ENCODE measurements at regions not wholly inside any gene's neighbourhood (a gene's known extent, or its start where the extent isn't known, plus 50 kb on each side); places are given as distances from the start of the nearest gene placed in this dataset.

DNA sequence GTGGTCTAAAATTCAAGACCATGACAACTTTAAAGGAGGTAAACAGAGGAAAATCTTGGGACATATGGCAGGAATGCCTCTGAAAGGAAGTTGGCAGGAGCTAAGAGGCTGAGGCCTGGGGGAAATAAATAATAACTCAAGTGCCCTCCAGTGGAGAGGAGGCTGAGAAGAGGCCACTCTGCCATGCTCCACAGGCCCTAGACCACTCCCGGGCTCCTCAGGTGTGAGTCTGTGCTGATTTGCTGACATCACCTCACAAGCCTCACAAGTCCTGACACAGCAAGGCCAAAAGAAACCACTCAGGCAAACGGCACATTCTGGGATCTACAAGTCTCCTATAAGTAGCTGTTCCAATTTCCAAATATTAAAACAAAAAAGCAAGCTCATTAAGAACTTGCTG, 91.0 kb upstream of the RIPOR2 start:
- TF ChIP-seq POLR2AphosphoS5 (IDR thresholded peaks at IDR 0.05; ENCODE audit: low read depth, low read length) (no peak), SIN3A (IDR thresholded peaks at IDR 0.05; ENCODE audit: borderline replicate concordance, insufficient read depth, low read length) (no peak), TAF1 (IDR thresholded peaks at IDR 0.05; ENCODE audit: borderline replicate concordance, insufficient read depth, low read length) (no peak), REST (IDR thresholded peaks at IDR 0.05; ENCODE audit: insufficient read depth in 1 of 2, low read depth in 2 of 2, low read length in 2 of 2) (no peak)
